Loucy (cell line): ENCODE measurements at regions not wholly inside any gene's neighbourhood (a gene's known extent, or its start where the extent isn't known, plus 50 kb on each side); places are given as distances from the start of the nearest gene placed in this dataset.

Experiments
- H2AFZ ChIP-seq: fragments of 200-600 bp; sonication (generic); 2 replicates; pipeline ENCODE4 v1.6.0; 2016; ENCODE audit warnings: antibody characterized with exemption, mild to moderate bottlenecking, low read length, moderate library complexity
- H3F3A ChIP-seq: fragments of 200-600 bp; 2 replicates; pipeline ENCODE4 v1.6.0; 2016; ENCODE audit warnings: antibody characterized with exemption, low read depth, mild to moderate bottlenecking
- H3K27me3 ChIP-seq: fragments of 200-600 bp; sonication (generic); 2 replicates; pipeline ENCODE4 v1.6.1; 2014; ENCODE audit warnings: low read length, mild to moderate bottlenecking; ENCODE audit not compliant: insufficient read depth, poor library complexity, severe bottlenecking
- H3K36me3 ChIP-seq: fragments of 200-600 bp; sonication (generic); 2 replicates; pipeline ENCODE4 v1.6.1; 2016; ENCODE audit warnings: low read length; ENCODE audit not compliant: insufficient read depth
- H3K4me1 ChIP-seq: fragments of 200-600 bp; sonication (generic); 2 replicates; pipeline ENCODE4 v1.5.1; 2014; ENCODE audit warnings: low read length, mild to moderate bottlenecking; ENCODE audit not compliant: insufficient read depth, poor library complexity, severe bottlenecking
- H3K4me2 ChIP-seq: fragments of 200-600 bp; sonication (generic); 2 replicates; pipeline ENCODE4 v1.6.0; 2014; ENCODE audit warnings: antibody characterized with exemption, low read length, low read depth, mild to moderate bottlenecking; ENCODE audit not compliant: poor library complexity, severe bottlenecking
- H3K4me3 ChIP-seq: fragments of 200-600 bp; sonication (generic); 2 replicates; pipeline ENCODE4 v1.5.1; 2014; ENCODE audit warnings: low read length, mild to moderate bottlenecking, mixed read lengths; ENCODE audit not compliant: poor library complexity, severe bottlenecking
- H3K79me2 ChIP-seq: fragments of 200-600 bp; sonication (generic); 2 replicates; pipeline ENCODE4 v1.6.1; 2014; ENCODE audit warnings: low read length; ENCODE audit not compliant: insufficient read depth
- H3K9ac ChIP-seq: fragments of 200-600 bp; sonication (generic); 2 replicates; pipeline ENCODE4 v1.6.0; 2014; ENCODE audit warnings: mild to moderate bottlenecking, low read depth, low read length, moderate library complexity; ENCODE audit not compliant: poor library complexity, severe bottlenecking
- H3K9me2 ChIP-seq: fragments of 200-600 bp; sonication (generic); replicated peaks from 2 replicates; pipeline ENCODE4 v1.6.1; 2016; ENCODE audit warnings: low read depth, low read length, mixed read lengths
- H3K9me3 ChIP-seq: fragments of 200-600 bp; sonication (generic); 2 replicates; pipeline ENCODE4 v1.6.1; 2014; ENCODE audit warnings: mild to moderate bottlenecking, antibody characterized with exemption, low read length, low read depth; ENCODE audit not compliant: insufficient read depth
- H4K20me1 ChIP-seq: fragments of 200-600 bp; sonication (generic); 2 replicates; pipeline ENCODE4 v1.6.0; 2014; ENCODE audit warnings: antibody characterized with exemption, low read length, mild to moderate bottlenecking; ENCODE audit not compliant: insufficient read depth, poor library complexity, severe bottlenecking
- CTCF ChIP-seq: fragments of 200-600 bp; sonication (generic); conservative IDR thresholded peaks from 2 replicates; pipeline ENCODE4 v1.5.1; 2014; ENCODE audit warnings: mild to moderate bottlenecking, antibody characterized with exemption, low read length
- EZH2phosphoT487 ChIP-seq: fragments of 200-600 bp; IDR thresholded peaks from 2 replicates; pipeline ENCODE4 v1.6.1; 2018; ENCODE audit warnings: antibody characterized with exemption, mild to moderate bottlenecking, moderate library complexity, borderline replicate concordance

- Histone ChIP-seq H3F3A (no peaks in the 10 kb centered on the region), H3K27me3 (no peaks in the 10 kb centered on the region), H2AFZ (no peak overlapping the region), H3K9me2 (no peaks in the 10 kb centered on the region; the same call in 1 of the 2 replicates), H3K4me1 (no peaks in the 10 kb centered on the region), H3K4me2 (no peak overlapping the region), H3K9ac (no peak overlapping the region), H3K9me3 (no peaks in the 10 kb centered on the region), H3K4me3 (no peak overlapping the region), H3K36me3 (no peaks in the 10 kb centered on the region), H3K79me2 (no peaks in the 10 kb centered on the region), H4K20me1 (no peaks in the 10 kb centered on the region)
- TF ChIP-seq EZH2phosphoT487 (no peak), CTCF (no peak)
Observed at GRCh38 chr10:31253237-31253636, 65.8 kb upstream of the ZEB1 start.

GRCh38 chr10:31261511-31262311 lies 57.3 kb upstream of the ZEB1 start:
- Histone ChIP-seq H3K36me3 (no peaks in the 10 kb centered on the region), H3K9me2 (no peaks in the 10 kb centered on the region), H3K4me3 (no peak overlapping the region), H2AFZ (no peak overlapping the region), H3F3A (no peaks in the 10 kb centered on the region), H3K4me1 (no peaks in the 10 kb centered on the region), H3K9ac (no peak overlapping the region), H3K79me2 (no peaks in the 10 kb centered on the region), H4K20me1 (no peaks in the 10 kb centered on the region), H3K27me3 (no peaks in the 10 kb centered on the region), H3K9me3 (no peaks in the 10 kb centered on the region), H3K4me2 (no peak overlapping the region)
- no peak for TF ChIP-seq CTCF

- Histone ChIP-seq H3K9ac (no peak overlapping the region), H3K9me3 (no peaks in the 10 kb centered on the region)
- TF ChIP-seq EZH2phosphoT487 (no peak), CTCF (no peak)
Observed at GRCh38 chr10:31262672-31263071, 56.3 kb upstream of the ZEB1 start.

More at GRCh38 chr10:31262672-31263071, 56.3 kb upstream of the ZEB1 start:
- H3K4me3 ChIP-seq, result no peak overlapping the region
- no peak overlapping the region for H2AFZ ChIP-seq
- no peak overlapping the region for H3K4me2 ChIP-seq
- H4K20me1 ChIP-seq, result no peaks in the 10 kb centered on the region
- no peaks in the 10 kb centered on the region for H3K4me1 ChIP-seq
- no peaks in the 10 kb centered on the region for H3F3A ChIP-seq
- H3K27me3 ChIP-seq, result no peaks in the 10 kb centered on the region
- no peaks in the 10 kb centered on the region for H3K79me2 ChIP-seq
- H3K9me2 ChIP-seq, result no peaks in the 10 kb centered on the region
- H3K36me3 ChIP-seq, result no peaks in the 10 kb centered on the region
